ENCODE measurements at regions not wholly inside any gene's neighbourhood (a gene's known extent, or its start where the extent isn't known, plus 50 kb on each side); places are given as distances from the start of the nearest gene placed in this dataset.

- no peak overlapping the region for H2BK20ac ChIP-seq (ENCODE audit: low read depth, low read length, poor library complexity, severe bottlenecking)
- no peak overlapping the region for H3K4ac ChIP-seq (ENCODE audit: low read depth, low read length)
- H4K5ac ChIP-seq (ENCODE audit: insufficient read length, low read depth, low read length) = no peak overlapping the region
- no peak overlapping the region for H3T11ph ChIP-seq (ENCODE audit: low read length)
- Mint-ChIP-seq H3K4me3 (no peak overlapping the region), H3K9me3 (peaks cover 19 to 38% of the 10 kb centered on the region in 2 experiments), H3K27me3 (ENCODE audit: low read depth) (no peaks in the 10 kb centered on the region; the same call in 1 of the 2 replicates), H3K4me1 (peaks cover 2% of the 10 kb centered on the region in 2 experiments; a peak in 3 of 4 replicates), H3K36me3 (ENCODE audit: insufficient read depth in 1 of 3, low read depth in 3 of 3) (peaks cover 5 to 18% (median 11%) of the 10 kb centered on the region in 3 experiments; a peak in 6 of 7 replicates), H3K27ac (no peak overlapping the region)
- H3K4me1 ChIP-seq (ENCODE audit: insufficient read depth, low read length) = no peaks in the 10 kb centered on the region
- no peak overlapping the region for H2BK5ac ChIP-seq (ENCODE audit: insufficient read length, low read length)
- no peak overlapping the region for H4K91ac ChIP-seq (ENCODE audit: insufficient read length, low read depth, low read length)
- no peak overlapping the region for H3K14ac ChIP-seq (ENCODE audit: insufficient read depth, low read length)
- no peaks in the 10 kb centered on the region for H4K20me1 ChIP-seq (ENCODE audit: control insufficient read depth, insufficient read depth, insufficient read length)
- H3K79me1 ChIP-seq (ENCODE audit: insufficient read depth, low read depth, low read length, poor library complexity, severe bottlenecking) = no peaks in the 10 kb centered on the region
- no peak overlapping the region for H3K56ac ChIP-seq (ENCODE audit: insufficient read length, low read depth, low read length)
- no peak overlapping the region for H3K18ac ChIP-seq (ENCODE audit: insufficient read length, low read depth, low read length)
- H2BK120ac ChIP-seq (ENCODE audit: low read depth, low read length, poor library complexity, severe bottlenecking) = no peak overlapping the region
- no CpG with 5 or more reads among the region's 1 CpG for WGBS (ENCODE audit: extremely low coverage, insufficient read length, low lambda C conversion rate)
- no peak overlapping the region for H2BK12ac ChIP-seq (ENCODE audit: insufficient read length, low read depth, low read length)
- no peak overlapping the region for H2AFZ ChIP-seq (ENCODE audit: low read length)
- H4K8ac ChIP-seq (replicated peaks; ENCODE audit: insufficient read length, low read depth, low read length) = no peak overlapping the region
- H3K4me2 ChIP-seq (ENCODE audit: insufficient read depth, insufficient read length, low read length) = no peak overlapping the region
- TF ChIP-seq CTCF (conservative IDR thresholded peaks at IDR 0.05) = no peak
- H3K9me3 ChIP-seq (ENCODE audit: control insufficient read depth, low read depth, low read length) = peaks cover 13% of the 10 kb centered on the region
- no peak overlapping the region for H2BK15ac ChIP-seq (ENCODE audit: low read depth, low read length)
- H3K27ac ChIP-seq (ENCODE audit: insufficient read length, low read depth, low read length) = no peak overlapping the region
- DNase-seq = no peak
- H3K27me3 ChIP-seq (ENCODE audit: insufficient read depth, low read length) = no peaks in the 10 kb centered on the region
- H3K9ac ChIP-seq (ENCODE audit: extremely low read depth, insufficient read length, low read length) = no peak overlapping the region
- no peak overlapping the region for H2AK5ac ChIP-seq (ENCODE audit: insufficient read length, low read length)
- H3K23me2 ChIP-seq (ENCODE audit: insufficient read length, low read depth, low read length, poor library complexity, severe bottlenecking) = no peaks in the 10 kb centered on the region
- H3K79me2 ChIP-seq (ENCODE audit: insufficient read depth, low read length) = no peaks in the 10 kb centered on the region
- H3K23ac ChIP-seq (ENCODE audit: insufficient read length, low read depth, low read length) = no peak overlapping the region
These were observed 281.1 kb downstream of the MBD2 start for GRCh38 chr18:53943326-53943860.

Data from H9 (cell line).